CD4-positive, alpha-beta T cell treated with Interleukin-1 beta for 1 hour (primary cell): ENCODE measurements at regions not wholly inside any gene's neighbourhood (a gene's known extent, or its start where the extent isn't known, plus 50 kb on each side); places are given as distances from the start of the nearest gene placed in this dataset.

ENCODE experiments used
- DNase-seq, 2 donors: peaks; one replicate each; pipeline ENCODE4 v3.0.0-alpha.2; 2020 to 2022

DNA sequence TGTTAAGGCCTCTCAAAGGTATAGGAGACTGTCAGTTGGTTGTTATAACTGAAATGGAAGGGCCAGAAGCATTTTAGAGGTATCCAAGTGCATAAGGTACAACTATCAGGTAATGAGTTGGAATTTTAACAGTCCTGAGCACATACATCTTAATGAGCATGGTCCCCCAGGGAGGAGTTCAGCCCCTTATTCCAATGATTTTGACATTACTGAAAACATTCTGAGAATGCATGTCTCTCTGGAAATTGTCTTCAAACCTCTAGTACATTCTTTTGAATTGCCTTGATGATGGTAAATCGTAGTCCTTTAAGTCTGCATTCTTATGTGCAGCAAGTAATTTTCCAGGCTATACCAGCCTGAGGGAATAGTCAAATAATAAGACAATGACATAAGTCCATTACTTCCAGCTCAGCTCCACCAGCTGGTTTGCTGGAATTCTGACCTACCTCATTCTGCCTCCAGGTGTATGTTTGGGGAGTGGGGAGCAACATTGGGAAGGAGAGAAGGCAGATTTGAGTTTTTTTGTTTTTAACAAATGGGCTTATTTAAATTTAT lies 239.2 kb downstream of the MSRB3 start:
- DNase-seq: no peak

DNA sequence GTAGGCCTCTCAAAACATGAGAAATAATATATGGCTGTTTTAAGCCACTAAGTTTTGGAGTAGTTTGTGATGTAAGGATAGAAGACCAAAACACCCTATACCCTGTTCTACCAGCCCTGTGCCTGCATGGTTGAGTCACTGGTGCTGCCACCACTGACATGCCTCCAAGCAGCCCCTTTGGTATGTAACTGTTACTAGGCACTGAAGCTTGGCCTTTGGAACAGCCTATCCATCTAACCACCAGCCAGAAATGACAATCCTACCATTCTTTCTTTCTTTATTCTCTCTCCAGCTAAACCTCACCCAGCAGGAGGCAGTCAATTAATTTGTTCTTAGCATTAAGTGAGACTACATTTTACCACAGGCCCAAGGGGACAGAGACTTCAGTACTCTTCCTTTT lies 240.3 kb downstream of the MSRB3 start:
- DNase-seq: no peak

- no peak for DNase-seq
Measured at GRCh38 chr12:65520658-65521057, 242.2 kb downstream of the MSRB3 start.

DNA sequence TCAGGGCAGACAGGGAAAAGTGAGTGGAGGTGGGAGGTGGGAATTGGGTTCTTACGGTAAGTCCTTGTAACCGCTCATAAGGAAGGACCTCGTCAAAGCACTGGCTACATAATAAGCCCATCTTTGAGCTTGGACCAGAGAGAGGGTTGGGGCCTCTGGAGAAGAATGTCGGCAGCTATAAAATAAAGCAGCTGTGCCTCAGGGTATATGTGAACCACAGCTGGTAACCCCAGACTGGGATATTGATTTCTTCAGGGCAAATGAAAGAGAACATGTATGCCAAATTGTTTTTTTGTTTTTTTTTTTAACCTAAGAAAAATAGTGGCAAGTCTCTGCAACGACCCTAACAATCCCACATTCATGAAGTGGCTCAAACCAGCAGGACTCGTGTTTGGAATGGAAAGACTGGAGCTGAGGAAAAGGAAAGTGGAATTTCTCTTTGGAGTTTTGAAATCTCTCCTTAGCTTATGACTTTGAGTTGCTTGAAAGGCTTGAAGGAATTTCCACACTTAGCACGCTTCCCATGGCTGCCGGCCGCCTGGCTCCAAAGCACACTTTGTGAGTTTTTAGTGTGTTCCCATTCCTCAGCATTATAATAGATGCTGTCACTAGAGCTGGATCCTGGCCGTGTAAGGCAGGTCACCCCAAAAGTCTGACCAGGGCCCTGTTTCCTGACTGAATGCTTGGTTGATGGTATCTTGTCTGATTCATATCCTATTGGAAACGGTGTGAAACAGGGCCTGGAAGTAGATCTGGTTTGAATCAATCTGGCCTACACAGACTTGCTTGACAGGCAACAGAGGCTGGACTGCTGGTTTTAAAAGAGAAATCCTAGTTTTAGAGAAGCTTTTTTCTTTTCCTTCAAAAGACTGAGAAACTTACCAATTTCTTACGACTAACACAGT lies 244.7 kb downstream of the MSRB3 start:
- no peak for DNase-seq

DNA sequence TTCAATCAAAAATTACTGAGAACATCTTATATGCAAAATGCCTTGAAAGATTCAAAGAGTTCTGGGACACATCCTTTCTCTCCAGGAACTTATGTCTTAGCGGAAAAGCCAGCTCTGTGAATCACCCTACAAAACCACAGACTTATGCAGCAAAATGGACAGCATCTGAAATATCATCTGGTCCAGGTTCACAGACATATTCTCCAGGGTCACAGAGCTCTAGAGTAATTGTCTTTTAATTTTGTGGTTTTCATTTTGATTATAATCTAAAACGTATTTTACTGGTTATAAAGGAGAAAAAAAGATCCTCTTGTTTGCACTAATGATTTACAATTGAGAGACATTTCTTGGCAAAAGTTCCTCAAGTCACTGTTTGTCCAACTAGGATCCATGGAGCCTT lies 246.2 kb downstream of the MSRB3 start:
- DNase-seq: no peak

DNA sequence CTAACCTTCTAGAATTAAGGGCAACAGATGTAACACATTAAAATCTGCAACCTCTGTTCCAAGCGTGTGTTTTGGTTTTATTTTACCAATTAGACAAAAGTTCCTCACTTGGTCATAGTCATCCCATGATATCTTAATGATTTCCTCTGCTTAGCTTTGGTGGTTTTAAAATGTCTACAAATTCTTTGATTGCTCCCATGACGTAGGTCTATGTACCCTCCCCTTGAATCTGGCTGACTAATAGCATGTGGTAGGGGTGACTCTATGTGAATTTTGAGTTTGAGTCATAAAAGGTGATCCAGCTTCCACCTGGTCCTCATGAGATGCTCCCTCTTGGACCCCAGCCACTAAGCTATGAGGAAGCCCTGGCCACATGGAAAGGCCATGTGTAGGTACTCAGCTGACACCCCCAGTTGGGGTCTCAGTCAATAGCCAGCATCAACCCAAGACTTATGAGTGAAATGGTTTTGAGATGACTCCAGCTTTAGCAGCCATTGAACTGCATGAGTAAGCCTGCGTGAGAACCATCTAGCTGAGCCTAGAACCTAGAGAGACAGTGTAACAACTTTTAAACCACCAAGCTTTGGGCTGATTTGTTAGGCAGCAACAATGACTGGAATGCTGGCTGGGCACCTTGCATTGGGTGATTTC lies 247.1 kb downstream of the MSRB3 start:
- DNase-seq: no peak

DNA sequence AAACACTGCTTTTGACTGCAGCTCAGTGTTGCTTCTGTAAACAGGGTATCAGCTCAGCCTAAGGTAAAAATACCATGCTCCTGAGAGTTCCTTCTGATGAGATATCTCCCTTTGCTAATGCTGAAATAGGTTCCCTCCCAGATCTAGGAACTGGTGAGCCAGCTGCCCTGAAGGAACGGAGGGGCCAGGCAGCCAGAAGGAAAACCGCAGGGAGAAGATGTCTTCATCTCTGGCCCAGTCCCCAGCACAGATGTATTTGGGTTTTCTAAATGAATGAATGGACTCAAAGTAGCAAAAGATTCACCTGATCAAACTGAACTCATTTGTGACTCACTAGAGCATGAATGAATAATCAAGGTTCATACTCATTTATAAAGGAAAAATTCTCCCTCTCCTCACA lies 247.8 kb downstream of the MSRB3 start:
- no peak for DNase-seq

DNA sequence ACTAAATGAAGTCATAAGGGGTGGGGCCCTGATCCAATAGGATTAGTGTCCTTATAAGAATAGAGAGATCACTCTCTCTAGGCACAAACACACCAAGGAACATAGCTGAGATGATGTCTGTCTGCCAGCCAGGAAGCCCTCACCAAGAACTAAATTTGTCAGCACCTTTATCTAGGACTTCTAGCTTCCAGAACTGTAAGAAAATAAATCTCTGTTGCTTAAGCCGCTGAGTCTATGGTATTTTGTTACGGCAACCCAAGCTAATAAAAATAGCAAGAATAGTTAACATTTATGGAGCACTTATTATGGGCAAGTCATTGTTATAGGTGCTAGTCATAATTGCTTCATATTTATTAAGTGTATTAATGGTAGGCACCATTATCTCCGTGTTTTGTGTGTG lies 249.6 kb downstream of the MSRB3 start:
- DNase-seq: no peak

DNA sequence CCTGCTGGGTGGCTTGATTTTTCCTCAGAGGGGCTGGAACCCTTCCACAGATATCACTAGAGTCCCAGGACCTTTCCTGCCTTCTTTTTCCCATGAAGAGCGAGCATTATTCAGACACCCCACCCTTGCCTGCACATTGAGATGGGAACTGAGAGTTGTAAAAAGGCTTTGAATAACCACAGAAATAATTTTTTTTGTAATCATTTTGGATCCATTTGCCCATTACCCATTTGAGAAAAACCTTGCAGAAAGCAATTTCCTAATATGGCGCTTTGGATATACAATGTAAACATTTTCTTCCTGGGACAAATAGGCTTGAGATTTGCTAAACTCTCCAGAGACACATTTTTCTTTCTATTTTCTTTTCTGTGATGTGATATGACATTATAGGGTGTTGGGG lies 250.6 kb downstream of the MSRB3 start:
- no peak for DNase-seq

DNA sequence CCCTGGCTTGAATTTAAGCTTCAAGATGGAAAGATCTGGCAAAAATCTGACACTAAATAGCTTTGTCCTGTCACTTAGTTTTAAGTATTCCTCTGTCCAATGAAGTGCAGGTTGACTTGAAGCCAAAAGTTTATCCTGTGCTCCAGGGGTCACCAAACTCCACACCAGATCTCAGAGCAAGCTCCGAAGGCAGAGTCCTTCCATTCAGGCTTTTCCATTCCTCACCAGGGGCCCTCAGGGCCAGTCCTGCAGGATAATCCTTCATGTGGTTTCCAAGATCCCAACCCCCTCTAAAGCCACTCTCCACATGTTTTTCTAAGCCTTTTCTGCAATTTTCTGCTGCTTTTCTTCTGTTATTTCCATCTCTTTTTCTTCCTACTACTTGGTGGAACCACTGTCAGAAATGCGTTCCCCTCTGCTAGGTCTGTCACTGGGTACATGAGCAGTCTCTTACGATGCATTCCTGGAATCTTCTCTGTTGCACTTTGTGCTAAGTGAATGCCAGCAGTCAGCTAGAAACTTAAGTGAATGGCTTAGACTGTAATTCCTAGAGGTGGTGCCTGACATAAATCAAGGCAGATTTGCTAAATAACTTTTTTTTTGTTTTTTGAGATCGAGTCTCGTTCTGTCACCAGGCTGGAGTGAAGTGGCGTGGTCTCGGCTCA lies 251.4 kb downstream of the MSRB3 start:
- DNase-seq: no peak

- DNase-seq: no peak
Measured at GRCh38 chr12:65532162-65532561, 253.7 kb downstream of the MSRB3 start.

DNA sequence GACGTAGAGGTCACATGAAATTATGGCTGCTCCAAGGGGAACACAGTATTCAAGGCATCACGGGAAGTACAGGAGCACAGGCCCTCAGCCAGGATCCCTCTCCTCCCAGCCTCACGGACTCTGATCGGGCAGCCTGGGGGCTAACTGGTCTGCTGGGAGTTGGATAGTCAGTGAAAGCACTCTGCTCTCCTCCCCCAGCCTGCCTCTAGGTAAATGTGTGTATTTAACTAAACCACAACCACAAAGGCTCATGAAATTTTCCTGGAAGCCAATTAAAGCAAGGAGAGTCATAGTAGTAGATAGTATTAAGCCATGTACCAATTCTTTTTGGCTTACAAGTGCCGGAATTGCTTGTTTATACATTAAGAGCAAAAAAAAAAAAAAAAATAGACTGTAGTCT lies 254.3 kb downstream of the MSRB3 start:
- DNase-seq: no peak

DNA sequence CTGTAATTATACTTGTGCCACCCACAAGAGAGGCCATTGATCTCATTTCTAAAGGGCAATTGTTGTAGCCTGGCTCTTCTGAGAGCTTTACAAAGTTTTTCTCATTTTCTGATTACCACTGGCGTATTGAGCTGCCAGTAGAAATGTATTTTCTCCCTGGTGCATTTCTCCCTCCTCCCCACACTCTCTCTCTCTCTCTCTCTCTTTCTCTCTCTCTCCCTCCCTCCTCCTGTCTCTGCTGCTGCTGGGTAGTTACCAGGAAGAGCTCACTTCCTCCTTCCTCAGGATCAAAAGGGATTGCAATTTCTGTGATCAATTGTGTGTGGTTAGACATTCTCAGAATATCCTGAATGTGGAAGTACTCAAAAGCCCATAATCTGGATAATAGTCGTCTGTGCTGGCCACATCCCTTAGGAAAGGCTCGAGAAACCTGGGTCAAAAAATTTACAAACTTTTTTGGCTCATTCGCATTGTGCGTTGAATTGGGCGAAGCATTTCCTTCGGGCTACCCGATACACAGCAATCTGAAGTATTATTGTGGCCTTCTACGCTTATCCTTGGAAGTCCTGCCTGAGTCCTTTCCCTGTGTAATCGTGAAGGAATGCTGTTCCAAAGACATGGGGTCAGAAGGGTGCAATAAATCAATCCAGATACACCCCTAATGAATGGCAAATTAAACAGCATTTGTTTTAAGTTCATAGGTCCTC lies 254.8 kb downstream of the MSRB3 start:
- no peak for DNase-seq

- DNase-seq: no peak
Measured at GRCh38 chr12:65534238-65534841, 255.9 kb downstream of the MSRB3 start.

DNA sequence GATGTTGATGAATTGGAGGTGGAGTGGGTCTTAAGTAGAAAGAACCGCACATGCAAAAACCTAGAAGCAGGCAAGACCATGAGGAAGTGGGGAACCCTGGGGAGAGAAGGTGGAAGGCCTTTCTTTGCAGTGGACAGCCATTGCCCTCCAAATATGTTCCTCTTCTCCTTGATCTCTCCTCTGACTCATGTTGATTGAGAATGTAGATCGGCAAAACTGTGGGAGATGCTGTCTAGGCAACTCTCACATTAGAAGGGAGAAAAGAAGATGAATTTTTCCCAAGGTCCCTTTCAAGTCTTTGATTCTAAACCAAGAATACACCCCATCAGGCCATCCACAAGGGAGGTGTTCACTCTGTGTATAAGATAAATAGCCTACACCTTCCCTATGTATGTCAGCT lies 257.5 kb downstream of the MSRB3 start:
- DNase-seq: no peak

GRCh38 chr12:65536351-65536750 lies 257.9 kb downstream of the MSRB3 start:
- DNase-seq: no peak

DNA sequence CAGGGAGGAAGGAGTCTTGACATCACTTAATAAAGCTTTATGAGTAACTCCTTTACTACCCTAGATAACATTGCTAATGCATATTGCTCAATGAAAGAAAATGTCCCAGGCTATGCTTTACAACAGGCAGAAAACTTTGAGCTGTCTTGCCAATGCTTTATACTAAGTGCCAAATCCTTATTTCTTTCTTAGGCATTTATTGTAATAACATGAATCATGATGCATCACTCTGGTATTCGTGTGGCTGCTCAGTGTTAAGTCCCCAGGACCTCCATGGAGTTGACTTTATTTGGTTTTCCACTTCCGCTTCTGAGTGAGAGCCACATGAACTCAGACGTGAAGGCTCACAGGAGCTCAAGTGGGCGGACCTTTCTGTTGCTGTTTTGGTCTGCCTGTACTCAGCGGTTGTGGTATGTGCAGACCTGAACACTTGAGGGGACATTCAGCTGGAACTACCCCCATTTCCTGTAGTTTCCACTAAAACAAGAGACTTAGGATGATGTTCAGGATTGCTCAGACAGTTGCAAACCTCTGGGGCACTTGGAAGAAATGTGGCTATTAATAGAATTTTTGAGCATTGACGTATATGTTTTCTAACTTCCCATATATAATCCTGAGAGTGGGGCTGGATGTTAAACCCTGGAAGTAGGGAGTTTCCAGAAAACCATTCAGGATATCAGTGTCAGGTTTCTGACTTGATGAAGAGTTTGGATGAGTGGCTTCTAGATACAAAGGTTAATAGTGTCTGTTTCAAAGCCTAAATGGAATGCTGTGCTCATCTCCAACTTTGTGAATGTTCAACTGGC lies 258.6 kb downstream of the MSRB3 start:
- no peak for DNase-seq

DNA sequence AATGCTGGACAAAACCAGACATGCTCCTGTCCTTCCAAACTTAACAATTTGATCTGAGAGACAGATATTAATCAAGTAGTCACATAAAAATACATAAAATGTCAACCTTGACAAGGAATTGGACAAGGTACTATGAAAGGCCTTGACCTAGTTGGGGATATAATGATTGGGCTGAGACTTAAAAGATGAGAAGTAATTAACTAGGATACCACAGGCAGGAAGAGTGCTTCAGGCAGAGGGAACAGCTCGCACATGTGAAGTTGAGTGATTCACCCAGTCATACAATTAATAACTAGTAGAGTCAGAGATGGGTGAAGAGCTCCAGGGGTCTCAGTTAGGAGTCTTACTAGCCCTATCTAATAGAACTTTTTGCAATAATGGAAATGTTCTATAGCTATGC lies 259.5 kb downstream of the MSRB3 start:
- no peak for DNase-seq

DNA sequence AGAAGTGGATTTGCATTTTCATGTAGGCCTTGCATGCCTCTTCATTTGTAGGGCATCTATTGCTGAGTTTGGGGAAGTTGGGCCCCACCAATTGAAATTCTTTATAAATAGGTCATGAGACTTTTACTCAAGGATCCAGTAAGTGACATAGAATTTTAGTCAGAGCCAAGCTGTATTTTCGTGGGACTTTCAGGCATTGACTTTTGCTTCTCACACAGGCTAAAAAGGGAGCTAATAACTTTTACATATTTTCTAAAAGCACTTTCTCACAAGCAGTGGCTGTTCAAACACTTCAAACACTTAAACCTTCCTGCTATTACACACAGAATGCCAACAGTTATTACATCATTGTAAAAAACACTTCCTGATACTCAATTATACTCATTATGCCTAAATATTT lies 260.5 kb downstream of the MSRB3 start:
- no peak for DNase-seq

GRCh38 chr12:65540140-65540539 lies 261.7 kb downstream of the MSRB3 start:
- no peak for DNase-seq

- DNase-seq: no peak
Measured at GRCh38 chr12:65546528-65546927, 268.0 kb downstream of the MSRB3 start.
